Ovary (tissue), 3 donors: ENCODE measurements at regions not wholly inside any gene's neighbourhood (a gene's known extent, or its start where the extent isn't known, plus 50 kb on each side); places are given as distances from the start of the nearest gene placed in this dataset.

ENCODE experiments used
- EP300 ChIP-seq: sonication (generic); formaldehyde crosslinking; IDR thresholded peaks from one replicate; pipeline ENCODE4 v1.6.1; 2017; ENCODE audit warnings: antibody characterized with exemption
- POLR2A ChIP-seq: fragments of 450-650 bp; IDR thresholded peaks from one replicate; pipeline ENCODE4 v1.6.1; 2017; ENCODE audit warnings: antibody characterized with exemption, mild to moderate bottlenecking, moderate library complexity
- TF ChIP-seq, protein P1 (sequence below), 3 donors: fragments of 450-650 bp in 2 of 3; fragments of 200-600 bp in 1 of 3; IDR thresholded peaks; one replicate each; pipeline versions ENCODE4 v1.5.1 to v1.8.0; 2016 to 2022; ENCODE audit warnings: antibody characterized with exemption in 3 of 3, mild to moderate bottlenecking in 1 of 3
- donor health status: DM: no; HTN: no; CAD: no.

DNA sequence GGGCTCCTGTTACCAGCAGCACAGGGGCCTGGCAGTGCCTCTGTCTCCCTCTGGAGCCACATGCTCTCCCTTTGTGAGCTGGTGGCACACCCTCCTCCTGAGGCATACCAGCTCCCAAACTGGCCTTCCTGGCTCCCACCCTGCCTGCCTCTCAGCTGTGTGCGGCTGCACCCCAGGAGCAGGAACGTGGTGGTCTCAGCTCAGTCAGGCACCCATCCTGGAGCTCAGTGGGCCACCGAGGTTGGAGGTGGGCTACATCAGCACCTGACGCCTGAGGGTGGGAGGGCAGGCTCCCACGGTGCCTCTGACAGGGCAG, 85.9 kb upstream of the NKX1-1 start:
- TF ChIP-seq, protein P1, sequence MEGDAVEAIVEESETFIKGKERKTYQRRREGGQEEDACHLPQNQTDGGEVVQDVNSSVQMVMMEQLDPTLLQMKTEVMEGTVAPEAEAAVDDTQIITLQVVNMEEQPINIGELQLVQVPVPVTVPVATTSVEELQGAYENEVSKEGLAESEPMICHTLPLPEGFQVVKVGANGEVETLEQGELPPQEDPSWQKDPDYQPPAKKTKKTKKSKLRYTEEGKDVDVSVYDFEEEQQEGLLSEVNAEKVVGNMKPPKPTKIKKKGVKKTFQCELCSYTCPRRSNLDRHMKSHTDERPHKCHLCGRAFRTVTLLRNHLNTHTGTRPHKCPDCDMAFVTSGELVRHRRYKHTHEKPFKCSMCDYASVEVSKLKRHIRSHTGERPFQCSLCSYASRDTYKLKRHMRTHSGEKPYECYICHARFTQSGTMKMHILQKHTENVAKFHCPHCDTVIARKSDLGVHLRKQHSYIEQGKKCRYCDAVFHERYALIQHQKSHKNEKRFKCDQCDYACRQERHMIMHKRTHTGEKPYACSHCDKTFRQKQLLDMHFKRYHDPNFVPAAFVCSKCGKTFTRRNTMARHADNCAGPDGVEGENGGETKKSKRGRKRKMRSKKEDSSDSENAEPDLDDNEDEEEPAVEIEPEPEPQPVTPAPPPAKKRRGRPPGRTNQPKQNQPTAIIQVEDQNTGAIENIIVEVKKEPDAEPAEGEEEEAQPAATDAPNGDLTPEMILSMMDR (IDR thresholded peaks at IDR 0.05): no peak
- TF ChIP-seq POLR2A (no peak), EP300 (no peak)
